GM12878 (cell line): ENCODE measurements at regions not wholly inside any gene's neighbourhood (a gene's known extent, or its start where the extent isn't known, plus 50 kb on each side); places are given as distances from the start of the nearest gene placed in this dataset.

Experiments
- ATAC-seq: fragments of 200-7000 bp; cut with Tn5 transposase; 3 replicates; pipeline ENCODE4 v1.9.1; 2020; ENCODE audit warnings: mild to moderate bottlenecking, moderate library complexity
- BruUV-seq: library from RNA; stranded (reverse); fragments of 400-500 nt; replicated peaks from 2 replicates; lab custom pipeline; 2021; lab: Mats Ljungman, UMichigan
- CTCF ChIA-PET: fragments of 300-600 bp; sonication (Branson Sonifier 250); formaldehyde crosslinking; extraction: SDS; loops from one replicate; lab custom pipeline; 2021; ENCODE audit warnings: inconsistent platforms; lab: Yijun Ruan, JAX
- POLR2A ChIA-PET: fragments of 350-600 bp; formaldehyde crosslinking; extraction: SDS; loops from one replicate; lab custom pipeline; 2021; ENCODE audit warnings: inconsistent platforms; lab: Charles Lee
- RAD21 ChIA-PET: fragments of 300-600 bp; sonication (Branson Sonifier 250); formaldehyde crosslinking; loops from one replicate; lab custom pipeline; 2023; ENCODE audit warnings: antibody characterized with exemption; ENCODE audit not compliant: unreplicated experiment; lab: Charles Lee
- SMC1A ChIA-PET: fragments of 300-600 bp; sonication (Branson Sonifier 250); formaldehyde crosslinking; loops from one replicate; lab custom pipeline; 2023; ENCODE audit not compliant: unreplicated experiment, uncharacterized antibody; lab: Charles Lee
- DNase-seq: peaks from one replicate; pipeline ENCODE4 v3.0.0-alpha.2; 2011; ENCODE audit warnings: low read depth, low spot score
- FAIRE-seq: peaks from 3 replicates; lab custom pipeline; 2011; peaks lifted over from hg19 to GRCh38; lab: Jason Lieb, UNC
- H2AFZ ChIP-seq: 2 replicates; pipeline ENCODE4 v1.6.0; 2011; ENCODE audit warnings: low read depth, low read length, control low read depth; ENCODE audit not compliant: control insufficient read depth
- H3K27ac ChIP-seq: 2 replicates; pipeline ENCODE4 v1.5.1; 2011; ENCODE audit warnings: control low read depth; ENCODE audit not compliant: control insufficient read depth, insufficient read depth
- H3K27me3 ChIP-seq, 2 experiments: replicated peaks in 1 of 2; 2 replicates each; pipeline versions ENCODE4 v1.6.0 to v1.6.1; 2011; ENCODE audit warnings: low read length in 1 of 2; ENCODE audit not compliant: control insufficient read depth in 2 of 2, insufficient read depth in 2 of 2
- H3K36me3 ChIP-seq, 2 experiments: 2 replicates each; pipeline ENCODE4 v1.5.1; 2011; ENCODE audit warnings: low read length in 1 of 2; ENCODE audit not compliant: control insufficient read depth in 2 of 2, insufficient read depth in 2 of 2
- H3K4me1 ChIP-seq: 2 replicates; pipeline ENCODE4 v1.6.1; 2011; ENCODE audit warnings: mild to moderate bottlenecking, low read length, moderate library complexity, mixed read lengths; ENCODE audit not compliant: control insufficient read depth, insufficient read depth
- H3K4me2 ChIP-seq: 2 replicates; pipeline ENCODE4 v1.6.0; 2011; ENCODE audit warnings: control low read depth; ENCODE audit not compliant: control insufficient read depth, insufficient read depth
- H3K4me3 ChIP-seq: fragments of 200-600 bp; sonication (generic); 2 replicates; pipeline ENCODE4 v1.5.1; 2016
- H3K79me2 ChIP-seq: 2 replicates; pipeline ENCODE4 v1.6.0; 2011; ENCODE audit warnings: low read length; ENCODE audit not compliant: control insufficient read depth, insufficient read depth
- H3K9ac ChIP-seq: 2 replicates; pipeline ENCODE4 v1.8.0; 2011; ENCODE audit warnings: low read length, control low read depth, mixed read lengths; ENCODE audit not compliant: control insufficient read depth, insufficient read depth
- H3K9me3 ChIP-seq: replicated peaks from 3 replicates; pipeline ENCODE4 v1.5.1; 2011; ENCODE audit warnings: mild to moderate bottlenecking, low read length; ENCODE audit not compliant: control insufficient read depth, insufficient read depth
- H4K20me1 ChIP-seq: 2 replicates; pipeline ENCODE4 v1.6.0; 2011; ENCODE audit not compliant: control insufficient read depth, insufficient read depth
- CBX5 ChIP-seq: sonication (generic); IDR thresholded peaks from 2 replicates; pipeline ENCODE4 v1.6.1; 2016; ENCODE audit warnings: low read depth, moderate library complexity, mild to moderate bottlenecking, inconsistent platforms
- EGR1 ChIP-seq, 2 experiments: IDR thresholded peaks; 1 replicate in 1 of 2; 2 replicates in 1 of 2; pipeline ENCODE4 v1.6.1; 2011 to 2012; ENCODE audit warnings: low read depth in 2 of 2, low read length in 2 of 2, borderline replicate concordance in 1 of 2, mild to moderate bottlenecking in 1 of 2, moderate library complexity in 1 of 2
- IKZF2 ChIP-seq, 2 experiments: fragments of 450-650 bp; IDR thresholded peaks; 2 replicates each; pipeline ENCODE4 v1.6.1; 2017; ENCODE audit warnings: mild to moderate bottlenecking in 2 of 2, moderate library complexity in 2 of 2
- NBN ChIP-seq: fragments of 450-650 bp; IDR thresholded peaks from 2 replicates; pipeline ENCODE4 v1.6.1; 2016
- SIX5 ChIP-seq: IDR thresholded peaks from 2 replicates; pipeline ENCODE4 v1.6.1; 2011; ENCODE audit warnings: mild to moderate bottlenecking, low read depth, low read length, moderate library complexity; ENCODE audit not compliant: severe bottlenecking
- SREBF1 ChIP-seq: IDR thresholded peaks from 2 replicates; pipeline ENCODE4 v1.6.1; 2012; ENCODE audit warnings: mild to moderate bottlenecking, low read length
- SUPT20H ChIP-seq: IDR thresholded peaks from 2 replicates; pipeline ENCODE4 v1.6.1; 2011; ENCODE audit warnings: low read depth, mild to moderate bottlenecking, low read length, moderate library complexity, borderline replicate concordance; ENCODE audit not compliant: control insufficient read depth
- TCF3 ChIP-seq: IDR thresholded peaks from 2 replicates; pipeline ENCODE4 v1.6.1; 2012; ENCODE audit warnings: low read depth, mild to moderate bottlenecking, low read length, borderline replicate concordance; ENCODE audit not compliant: insufficient read depth
- WGBS: methylation state at CpG from one replicate; pipeline ENCODE4 v1.1.6; 2016; ENCODE audit warnings: low lambda C conversion rate; ENCODE audit not compliant: insufficient replicate concordance, insufficient coverage; ENCODE audit errors: missing lambda C conversion rate; 5-methylcytosine and 5-hydroxymethylcytosine counted together
- in situ Hi-C: fragments of 300-500 bp; cut with MboI; formaldehyde crosslinking; loops from 9 replicates; pipeline ENCODE4 v1.14.3; 2018; ENCODE audit warnings: mixed read lengths
- intact Hi-C: fragments of 100-400 bp; cut with micrococcal nuclease; formaldehyde crosslinking; loops from one replicate; pipeline ENCODE4 v1.14.2; 2022; ENCODE audit not compliant: unreplicated experiment
- TF ChIP-seq, protein P1 (sequence below): fragments of 450-650 bp; IDR thresholded peaks from 2 replicates; pipeline ENCODE4 v1.6.1; 2018; ENCODE audit warnings: borderline replicate concordance, mild to moderate bottlenecking; ENCODE audit not compliant: partially characterized antibody
- TF ChIP-seq, protein P2 (sequence below): IDR thresholded peaks from 2 replicates; pipeline ENCODE4 v1.6.1; 2011; ENCODE audit warnings: borderline replicate concordance, low read depth, mild to moderate bottlenecking, moderate library complexity, low read length; ENCODE audit not compliant: insufficient read depth, poor library complexity, severe bottlenecking
- TF ChIP-seq, protein P3 (sequence below): IDR thresholded peaks from 2 replicates; pipeline ENCODE4 v1.6.1; 2011; ENCODE audit warnings: low read depth, mild to moderate bottlenecking, low read length, moderate library complexity, borderline replicate concordance; ENCODE audit errors: extremely low read depth
- TF ChIP-seq, protein P4 (sequence below): IDR thresholded peaks from 2 replicates; pipeline ENCODE4 v1.6.1; 2012; ENCODE audit warnings: low read length, inconsistent platforms

DNA sequence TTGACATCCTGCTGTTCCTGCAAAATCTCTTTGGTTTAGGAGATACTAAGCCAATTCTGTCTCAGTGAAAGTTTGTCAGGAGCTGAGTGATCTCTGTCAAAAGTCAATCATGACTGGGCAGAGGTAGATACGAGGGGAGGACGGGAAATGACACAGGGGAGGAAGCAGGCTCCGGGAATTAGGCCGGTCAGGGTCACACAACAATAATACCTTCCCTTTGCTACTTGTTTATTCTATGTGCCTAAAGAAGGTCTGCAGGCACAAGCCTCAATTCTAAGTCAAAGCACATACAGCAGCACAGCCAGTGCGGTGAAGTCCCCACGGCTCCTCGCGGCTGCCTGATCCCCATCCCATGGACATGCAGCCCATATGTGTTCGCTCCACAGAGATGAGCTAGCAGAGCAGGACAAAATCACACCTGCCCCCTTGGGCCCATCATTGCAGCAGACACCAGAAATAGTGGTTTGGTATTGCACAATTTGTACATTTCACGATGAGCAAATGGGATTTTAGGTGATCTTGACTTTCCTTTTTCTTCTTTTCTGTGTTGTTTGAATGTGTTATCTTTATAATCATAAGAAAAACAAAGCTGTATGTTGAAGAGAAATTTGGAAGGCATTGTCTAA lies 141.4 kb downstream of the VAPA start:
- ChIA-PET SMC1A (interaction anchor here (1.2 kb wide), 1 partner anchor 463 kb away, joined by 3 read pairs; no protein-coding TSS in a partner anchor), RAD21 (no interaction called here), POLR2A (no interaction called here), CTCF (interaction anchor here (0.6 kb wide), 1 partner anchor 360 kb away, joined by 3 read pairs; no protein-coding TSS in a partner anchor)
- Histone ChIP-seq H4K20me1 (no peaks in the 10 kb centered on the region), H3K4me1 (no peaks in the 10 kb centered on the region), H3K4me2 (no peak overlapping the region), H3K27me3 (0 out of 4 replicates have a peak, but pooled peaks cover 0 to 1% of the 10 kb centered on the region in 2 experiments), H3K79me2 (no peaks in the 10 kb centered on the region), H3K36me3 (no peaks in the 10 kb centered on the region), H3K27ac (no peak overlapping the region), H2AFZ (no peak overlapping the region), H3K4me3 (no peak overlapping the region), H3K9ac (no peak overlapping the region), H3K9me3 (no peaks in the 10 kb centered on the region)
- in situ Hi-C loops, result no loop called here
- intact Hi-C loops, result no loop called here
- no TSS peak for BruUV-seq
- ATAC-seq, result no peak
- FAIRE-seq, result no peak
- no peak for DNase-seq
- TF ChIP-seq, protein P1, sequence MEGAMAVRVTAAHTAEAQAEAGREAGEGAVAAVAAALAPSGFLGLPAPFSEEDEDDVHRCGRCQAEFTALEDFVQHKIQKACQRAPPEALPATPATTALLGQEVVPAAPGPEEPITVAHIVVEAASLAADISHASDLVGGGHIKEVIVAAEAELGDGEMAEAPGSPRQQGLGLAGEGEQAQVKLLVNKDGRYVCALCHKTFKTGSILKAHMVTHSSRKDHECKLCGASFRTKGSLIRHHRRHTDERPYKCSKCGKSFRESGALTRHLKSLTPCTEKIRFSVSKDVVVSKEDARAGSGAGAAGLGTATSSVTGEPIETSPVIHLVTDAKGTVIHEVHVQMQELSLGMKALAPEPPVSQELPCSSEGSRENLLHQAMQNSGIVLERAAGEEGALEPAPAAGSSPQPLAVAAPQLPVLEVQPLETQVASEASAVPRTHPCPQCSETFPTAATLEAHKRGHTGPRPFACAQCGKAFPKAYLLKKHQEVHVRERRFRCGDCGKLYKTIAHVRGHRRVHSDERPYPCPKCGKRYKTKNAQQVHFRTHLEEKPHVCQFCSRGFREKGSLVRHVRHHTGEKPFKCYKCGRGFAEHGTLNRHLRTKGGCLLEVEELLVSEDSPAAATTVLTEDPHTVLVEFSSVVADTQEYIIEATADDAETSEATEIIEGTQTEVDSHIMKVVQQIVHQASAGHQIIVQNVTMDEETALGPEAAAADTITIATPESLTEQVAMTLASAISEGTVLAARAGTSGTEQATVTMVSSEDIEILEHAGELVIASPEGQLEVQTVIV, result no peak
- no peak for TF ChIP-seq TCF3
- TF ChIP-seq, protein P2, sequence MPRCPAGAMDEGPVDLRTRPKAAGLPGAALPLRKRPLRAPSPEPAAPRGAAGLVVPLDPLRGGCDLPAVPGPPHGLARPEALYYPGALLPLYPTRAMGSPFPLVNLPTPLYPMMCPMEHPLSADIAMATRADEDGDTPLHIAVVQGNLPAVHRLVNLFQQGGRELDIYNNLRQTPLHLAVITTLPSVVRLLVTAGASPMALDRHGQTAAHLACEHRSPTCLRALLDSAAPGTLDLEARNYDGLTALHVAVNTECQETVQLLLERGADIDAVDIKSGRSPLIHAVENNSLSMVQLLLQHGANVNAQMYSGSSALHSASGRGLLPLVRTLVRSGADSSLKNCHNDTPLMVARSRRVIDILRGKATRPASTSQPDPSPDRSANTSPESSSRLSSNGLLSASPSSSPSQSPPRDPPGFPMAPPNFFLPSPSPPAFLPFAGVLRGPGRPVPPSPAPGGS, result no peak
- no peak for TF ChIP-seq CBX5
- TF ChIP-seq, protein P3, sequence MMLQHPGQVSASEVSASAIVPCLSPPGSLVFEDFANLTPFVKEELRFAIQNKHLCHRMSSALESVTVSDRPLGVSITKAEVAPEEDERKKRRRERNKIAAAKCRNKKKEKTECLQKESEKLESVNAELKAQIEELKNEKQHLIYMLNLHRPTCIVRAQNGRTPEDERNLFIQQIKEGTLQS, result no peak
- TF ChIP-seq, protein P4, sequence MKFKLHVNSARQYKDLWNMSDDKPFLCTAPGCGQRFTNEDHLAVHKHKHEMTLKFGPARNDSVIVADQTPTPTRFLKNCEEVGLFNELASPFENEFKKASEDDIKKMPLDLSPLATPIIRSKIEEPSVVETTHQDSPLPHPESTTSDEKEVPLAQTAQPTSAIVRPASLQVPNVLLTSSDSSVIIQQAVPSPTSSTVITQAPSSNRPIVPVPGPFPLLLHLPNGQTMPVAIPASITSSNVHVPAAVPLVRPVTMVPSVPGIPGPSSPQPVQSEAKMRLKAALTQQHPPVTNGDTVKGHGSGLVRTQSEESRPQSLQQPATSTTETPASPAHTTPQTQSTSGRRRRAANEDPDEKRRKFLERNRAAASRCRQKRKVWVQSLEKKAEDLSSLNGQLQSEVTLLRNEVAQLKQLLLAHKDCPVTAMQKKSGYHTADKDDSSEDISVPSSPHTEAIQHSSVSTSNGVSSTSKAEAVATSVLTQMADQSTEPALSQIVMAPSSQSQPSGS, result no peak
- TF ChIP-seq SUPT20H, result no peak
- no peak for TF ChIP-seq EGR1 (IDR thresholded peaks at IDR 0.05; ENCODE audit: borderline replicate concordance in 1 of 2, low read depth in 2 of 2, low read length in 2 of 2)
- no peak for TF ChIP-seq NBN
- TF ChIP-seq IKZF2 (IDR thresholded peaks at IDR 0.05), result no peak
- TF ChIP-seq SREBF1, result no peak
- TF ChIP-seq SIX5, result no peak
- WGBS, result 51% methylated on average over 10 of the region's 10 CpGs
